KMS-11 (cell line): ENCODE measurements at regions not wholly inside any gene's neighbourhood (a gene's known extent, or its start where the extent isn't known, plus 50 kb on each side); places are given as distances from the start of the nearest gene placed in this dataset.

Experiments used
- H2AFZ ChIP-seq: fragments of 200-600 bp; sonication (generic); 2 replicates; pipeline ENCODE4 v1.6.1; 2016; ENCODE audit warnings: antibody characterized with exemption, mixed run types, low read depth
- H3K27ac ChIP-seq: fragments of 200-600 bp; sonication (generic); 2 replicates; pipeline ENCODE4 v1.6.1; 2016; ENCODE audit warnings: mild to moderate bottlenecking, mixed run types
- H3K27me3 ChIP-seq: fragments of 200-600 bp; sonication (generic); 2 replicates; pipeline ENCODE4 v1.6.1; 2017; ENCODE audit warnings: mild to moderate bottlenecking, low read depth, mixed run types, moderate library complexity; ENCODE audit not compliant: insufficient read depth
- H3K36me3 ChIP-seq: fragments of 200-600 bp; sonication (generic); 2 replicates; pipeline ENCODE4 v1.6.1; 2017; ENCODE audit warnings: mild to moderate bottlenecking, mixed run types; ENCODE audit not compliant: insufficient read depth
- H3K4me1 ChIP-seq: fragments of 200-600 bp; sonication (generic); 2 replicates; pipeline ENCODE4 v1.6.1; 2016; ENCODE audit warnings: mild to moderate bottlenecking, low read depth, mixed run types; ENCODE audit not compliant: poor library complexity, severe bottlenecking
- H3K4me2 ChIP-seq: fragments of 200-600 bp; sonication (generic); 2 replicates; pipeline ENCODE4 v1.7.0; 2016; ENCODE audit warnings: mild to moderate bottlenecking, mixed run types
- H3K4me3 ChIP-seq: fragments of 200-600 bp; sonication (generic); IDR thresholded peaks from 2 replicates; pipeline ENCODE4 v1.6.1; 2017; ENCODE audit warnings: low read depth, low read length, mixed read lengths; ENCODE audit not compliant: insufficient read depth
- H3K79me2 ChIP-seq: fragments of 200-600 bp; sonication (generic); 2 replicates; pipeline ENCODE4 v1.6.1; 2016; ENCODE audit warnings: low read depth, mixed run types; ENCODE audit not compliant: insufficient read depth
- H3K9ac ChIP-seq: fragments of 200-600 bp; sonication (generic); 2 replicates; pipeline ENCODE4 v1.6.1; 2016; ENCODE audit warnings: mild to moderate bottlenecking, mixed run types
- H4K20me1 ChIP-seq: fragments of 200-600 bp; sonication (generic); 2 replicates; pipeline ENCODE4 v1.6.1; 2016; ENCODE audit warnings: mild to moderate bottlenecking, mixed run types; ENCODE audit not compliant: insufficient read depth
- TF ChIP-seq, protein P1 (sequence below): fragments of 200-600 bp; sonication (generic); conservative IDR thresholded peaks from 2 replicates; pipeline ENCODE4 v1.6.1; 2017; ENCODE audit warnings: low read depth, mild to moderate bottlenecking, antibody characterized with exemption, low read length, moderate library complexity, mixed read lengths

DNA sequence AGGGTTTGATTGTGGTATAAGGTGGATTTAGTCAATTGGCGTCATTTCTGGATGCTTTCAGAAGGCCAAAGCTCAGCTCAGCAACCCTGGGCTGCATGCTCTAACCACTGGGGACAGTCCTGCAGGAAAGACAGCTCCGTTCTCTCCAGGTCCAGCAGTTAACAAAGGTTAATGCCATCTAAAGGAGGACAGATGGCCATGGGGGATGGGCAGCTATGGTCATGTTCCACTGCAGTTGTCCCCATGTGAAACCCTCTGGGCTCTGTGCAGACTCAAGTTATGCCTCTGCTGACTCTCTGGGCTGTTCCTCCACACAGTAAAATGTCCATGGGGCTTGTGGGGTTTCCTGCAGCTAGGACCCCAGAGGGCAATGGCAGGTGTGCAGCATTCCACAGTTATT is 562.1 kb upstream of the ADGRL3 start:
- no peak overlapping the region for H3K4me2 ChIP-seq
- no peaks in the 10 kb centered on the region for H3K4me1 ChIP-seq
- H3K9ac ChIP-seq: no peak overlapping the region
- no peak overlapping the region for H3K4me3 ChIP-seq
- H3K79me2 ChIP-seq: no peaks in the 10 kb centered on the region
- no peaks in the 10 kb centered on the region for H4K20me1 ChIP-seq
- H3K27me3 ChIP-seq: no peaks in the 10 kb centered on the region
- no peak overlapping the region for H2AFZ ChIP-seq
- no peak overlapping the region for H3K27ac ChIP-seq
- no peaks in the 10 kb centered on the region for H3K36me3 ChIP-seq
- TF ChIP-seq, protein P1, sequence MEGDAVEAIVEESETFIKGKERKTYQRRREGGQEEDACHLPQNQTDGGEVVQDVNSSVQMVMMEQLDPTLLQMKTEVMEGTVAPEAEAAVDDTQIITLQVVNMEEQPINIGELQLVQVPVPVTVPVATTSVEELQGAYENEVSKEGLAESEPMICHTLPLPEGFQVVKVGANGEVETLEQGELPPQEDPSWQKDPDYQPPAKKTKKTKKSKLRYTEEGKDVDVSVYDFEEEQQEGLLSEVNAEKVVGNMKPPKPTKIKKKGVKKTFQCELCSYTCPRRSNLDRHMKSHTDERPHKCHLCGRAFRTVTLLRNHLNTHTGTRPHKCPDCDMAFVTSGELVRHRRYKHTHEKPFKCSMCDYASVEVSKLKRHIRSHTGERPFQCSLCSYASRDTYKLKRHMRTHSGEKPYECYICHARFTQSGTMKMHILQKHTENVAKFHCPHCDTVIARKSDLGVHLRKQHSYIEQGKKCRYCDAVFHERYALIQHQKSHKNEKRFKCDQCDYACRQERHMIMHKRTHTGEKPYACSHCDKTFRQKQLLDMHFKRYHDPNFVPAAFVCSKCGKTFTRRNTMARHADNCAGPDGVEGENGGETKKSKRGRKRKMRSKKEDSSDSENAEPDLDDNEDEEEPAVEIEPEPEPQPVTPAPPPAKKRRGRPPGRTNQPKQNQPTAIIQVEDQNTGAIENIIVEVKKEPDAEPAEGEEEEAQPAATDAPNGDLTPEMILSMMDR: no peak

DNA sequence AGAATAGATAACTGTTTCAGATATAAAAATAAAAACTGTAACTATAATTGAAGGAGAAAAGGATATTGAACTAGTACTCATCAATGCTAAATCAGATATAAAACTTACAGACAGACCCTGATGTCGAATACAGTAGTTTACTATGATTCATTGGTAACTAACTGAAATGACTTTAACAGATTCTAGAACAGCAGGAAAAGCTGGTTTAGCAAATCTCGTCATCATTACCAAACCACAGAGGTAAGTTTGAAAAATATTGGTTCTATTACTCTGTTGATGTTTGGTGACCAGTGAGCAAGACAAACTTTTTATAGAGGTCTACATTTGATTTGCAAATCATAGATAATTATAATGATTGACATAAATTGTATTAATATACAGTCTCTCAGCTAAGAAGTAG is 551.4 kb upstream of the ADGRL3 start:
- Histone ChIP-seq H3K27ac (no peak overlapping the region), H3K9ac (no peak overlapping the region), H3K27me3 (no peaks in the 10 kb centered on the region), H4K20me1 (no peaks in the 10 kb centered on the region), H3K4me1 (no peaks in the 10 kb centered on the region), H3K79me2 (no peaks in the 10 kb centered on the region), H3K36me3 (no peaks in the 10 kb centered on the region), H2AFZ (no peak overlapping the region), H3K4me3 (no peak overlapping the region), H3K4me2 (no peak overlapping the region)
- TF ChIP-seq, protein P1: no peak

DNA sequence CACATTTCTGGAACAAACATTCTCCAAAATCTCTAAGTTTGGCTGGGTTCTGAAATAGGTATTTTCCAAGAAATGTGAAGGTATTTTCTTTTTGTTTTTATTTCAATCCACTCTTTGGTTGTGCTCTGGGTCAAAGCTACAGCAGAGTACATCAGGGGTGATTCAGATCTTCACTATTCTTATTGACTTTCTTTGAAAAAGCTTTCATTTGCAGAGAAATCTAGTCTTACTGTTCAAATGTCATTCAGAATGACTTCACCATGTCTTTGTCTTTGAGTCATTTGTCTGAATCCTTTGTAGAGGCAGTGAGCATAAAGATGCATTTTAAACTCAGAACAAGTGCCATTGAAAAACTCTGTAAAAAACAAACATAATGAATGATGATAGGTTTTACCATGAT is 547.2 kb upstream of the ADGRL3 start:
- no peaks in the 10 kb centered on the region for H3K27me3 ChIP-seq
- H3K79me2 ChIP-seq: no peaks in the 10 kb centered on the region
- no peaks in the 10 kb centered on the region for H3K36me3 ChIP-seq
- no peak overlapping the region for H3K4me3 ChIP-seq
- TF ChIP-seq, protein P1: no peak
- H3K4me2 ChIP-seq: no peak overlapping the region
- H3K9ac ChIP-seq: no peak overlapping the region
- no peaks in the 10 kb centered on the region for H4K20me1 ChIP-seq
- no peak overlapping the region for H3K27ac ChIP-seq
- no peak overlapping the region for H2AFZ ChIP-seq
- no peaks in the 10 kb centered on the region for H3K4me1 ChIP-seq

DNA sequence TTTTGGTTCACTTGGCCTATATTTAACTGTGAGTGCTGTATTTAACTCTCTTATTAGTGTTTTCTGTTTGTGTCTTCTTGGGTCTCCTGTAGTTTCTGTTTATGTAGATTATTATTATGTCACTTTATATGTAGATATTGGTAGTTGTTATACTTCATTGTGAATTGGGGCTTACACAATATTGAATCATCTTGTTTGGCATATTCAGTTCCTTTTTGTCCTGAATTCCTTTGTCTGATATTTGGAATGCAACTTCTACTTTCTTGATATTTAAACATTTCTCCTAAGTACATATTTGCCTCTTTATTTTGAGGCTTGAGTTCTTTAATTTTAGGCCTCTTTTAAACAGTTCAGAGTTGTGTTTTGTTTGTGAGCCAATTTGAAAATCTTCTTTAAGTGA is 544.8 kb upstream of the ADGRL3 start:
- no peaks in the 10 kb centered on the region for H4K20me1 ChIP-seq
- no peak overlapping the region for H3K9ac ChIP-seq
- TF ChIP-seq, protein P1: no peak
- no peaks in the 10 kb centered on the region for H3K36me3 ChIP-seq
- no peaks in the 10 kb centered on the region for H3K27me3 ChIP-seq
- no peaks in the 10 kb centered on the region for H3K79me2 ChIP-seq
- H3K27ac ChIP-seq: no peak overlapping the region
- H3K4me1 ChIP-seq: no peaks in the 10 kb centered on the region
- H2AFZ ChIP-seq: no peak overlapping the region
- no peak overlapping the region for H3K4me3 ChIP-seq
- no peak overlapping the region for H3K4me2 ChIP-seq

DNA sequence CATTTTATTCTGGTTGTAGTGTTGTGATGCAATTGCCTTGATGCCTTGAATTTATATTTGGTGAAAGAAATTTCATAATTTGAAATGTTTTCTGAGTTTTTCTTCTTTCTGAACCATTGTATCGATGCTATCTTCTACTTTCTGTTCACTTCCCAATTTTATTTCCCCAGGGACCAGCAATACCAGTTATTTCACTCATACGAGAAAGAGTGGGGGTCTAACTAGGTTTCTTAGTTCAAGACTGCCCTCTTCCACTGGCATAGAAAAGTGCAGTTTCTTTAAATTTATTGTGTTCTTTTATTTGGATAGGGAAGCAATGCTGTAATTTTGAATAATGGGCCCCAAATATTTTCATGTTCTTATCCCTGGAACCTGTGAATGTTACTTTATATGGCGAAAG is 544.0 kb upstream of the ADGRL3 start:
- H3K4me1 ChIP-seq: no peaks in the 10 kb centered on the region
- TF ChIP-seq, protein P1: no peak
- H3K4me2 ChIP-seq: no peak overlapping the region
- H3K4me3 ChIP-seq: no peak overlapping the region
- no peaks in the 10 kb centered on the region for H3K79me2 ChIP-seq
- H2AFZ ChIP-seq: no peak overlapping the region
- H4K20me1 ChIP-seq: no peaks in the 10 kb centered on the region
- no peaks in the 10 kb centered on the region for H3K27me3 ChIP-seq
- no peaks in the 10 kb centered on the region for H3K36me3 ChIP-seq
- no peak overlapping the region for H3K27ac ChIP-seq
- H3K9ac ChIP-seq: no peak overlapping the region
